NOMO-1 treated with DMSO at 0.1 percent for 48 hours (cell line): ENCODE measurements at regions not wholly inside any gene's neighbourhood (a gene's known extent, or its start where the extent isn't known, plus 50 kb on each side); places are given as distances from the start of the nearest gene placed in this dataset.

ENCODE experiments used
- DNase-seq: peaks from one replicate; lab custom pipeline; 2025; ENCODE audit not compliant: unreplicated experiment; lab: John Stamatoyannopoulos, UW

DNA sequence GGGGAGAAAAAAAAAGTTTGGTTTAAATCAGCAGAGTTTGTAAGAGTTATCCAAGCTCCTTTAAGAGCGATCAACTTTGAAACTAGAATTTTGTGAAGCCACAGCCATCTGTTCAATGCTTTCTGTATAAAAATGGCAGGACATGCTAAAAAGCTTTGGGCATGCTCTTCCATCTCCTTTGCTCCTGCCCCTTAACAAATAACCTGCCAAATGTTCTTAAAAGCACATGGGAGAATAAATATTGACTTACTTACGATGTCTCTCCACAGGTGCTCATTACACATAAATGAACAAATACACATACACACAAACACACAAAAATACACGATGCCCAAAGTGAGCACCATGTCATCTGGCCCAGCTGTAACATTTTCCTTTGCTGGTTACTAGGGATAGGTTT is 211.8 kb upstream of the DPH6 start:
- DNase-seq: no peak

DNA sequence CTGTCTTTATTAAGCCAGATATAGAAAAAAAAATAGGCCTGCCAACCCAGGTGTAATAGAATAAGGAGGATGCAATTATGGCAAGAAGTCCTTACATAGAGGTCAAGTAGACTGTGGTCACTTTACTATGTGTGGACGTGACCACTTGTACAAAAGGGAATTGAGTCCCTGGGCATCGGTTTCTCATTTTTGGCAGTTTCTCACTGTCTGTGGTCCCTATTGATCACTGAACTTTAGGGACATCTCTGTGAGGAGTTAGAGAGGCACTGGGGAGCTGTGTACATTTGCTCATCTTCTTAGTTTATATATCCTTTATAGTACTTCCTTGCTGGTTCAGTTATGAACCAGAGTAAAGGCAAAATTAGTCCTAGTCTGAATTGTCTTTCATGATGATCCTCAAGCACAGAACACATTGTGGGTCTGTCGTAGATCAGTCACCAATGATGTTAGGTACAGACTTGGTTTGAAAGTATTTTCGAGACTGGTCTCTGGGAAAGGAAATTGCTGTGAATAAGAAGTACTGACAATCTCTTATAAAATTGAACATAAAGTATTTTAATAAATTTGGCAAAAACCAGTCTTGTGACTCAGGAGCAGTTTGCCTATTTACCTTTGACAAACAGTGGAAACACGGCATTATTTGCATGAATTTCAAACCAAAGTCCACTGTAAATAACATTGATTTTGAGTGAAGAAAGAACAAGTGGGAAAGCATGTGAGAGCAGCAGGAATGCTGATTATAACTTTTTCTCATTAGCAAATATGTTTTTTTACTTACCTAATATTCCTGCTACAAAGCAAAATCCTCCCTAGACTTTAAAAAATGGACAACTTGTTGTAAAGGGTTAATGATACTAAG is 218.9 kb upstream of the DPH6 start:
- DNase-seq: no peak

DNA sequence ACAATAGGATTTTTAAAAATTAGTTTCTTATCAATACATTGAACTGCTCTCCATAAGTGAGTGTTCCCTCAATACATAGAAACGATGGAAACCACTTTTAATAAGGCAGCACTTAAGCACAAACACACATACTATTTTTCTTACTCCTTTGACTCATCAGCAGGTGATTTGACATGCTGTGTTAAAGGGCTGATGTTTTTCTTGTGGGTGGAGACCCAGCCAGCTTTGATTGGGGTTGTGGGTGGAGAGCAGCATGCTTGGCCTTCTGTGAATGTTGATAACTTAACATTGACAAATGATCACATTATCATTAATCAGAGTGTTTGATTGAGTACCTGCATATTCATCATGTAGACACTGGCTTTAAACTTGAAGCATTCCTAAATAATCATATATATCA is 223.0 kb upstream of the DPH6 start:
- no peak for DNase-seq

- no peak for DNase-seq
Measured at GRCh38 chr15:35769656-35770055, 223.7 kb upstream of the DPH6 start.

GRCh38 chr15:35771746-35772442 is 225.9 kb upstream of the DPH6 start:
- DNase-seq: no peak

DNA sequence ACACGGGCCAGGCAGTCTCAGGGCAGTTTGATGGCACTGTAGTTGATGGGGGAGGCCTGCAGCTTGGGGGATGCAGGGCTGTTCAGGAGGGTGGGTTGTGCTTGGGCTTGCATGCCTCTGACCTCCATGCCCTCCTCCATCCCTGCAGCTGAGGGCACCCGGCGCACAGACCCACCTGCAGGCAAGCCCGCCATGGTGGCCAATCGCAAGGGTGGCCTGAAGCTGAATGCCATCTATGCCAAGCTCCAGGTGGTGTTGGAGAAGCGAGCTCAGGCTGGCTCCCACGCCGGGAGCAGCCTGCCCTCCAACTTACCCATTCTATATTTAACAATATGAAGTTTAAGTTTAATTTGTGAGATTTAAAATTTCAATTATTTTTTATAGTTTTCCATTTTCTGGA is 228.7 kb upstream of the DPH6 start:
- no peak for DNase-seq

DNA sequence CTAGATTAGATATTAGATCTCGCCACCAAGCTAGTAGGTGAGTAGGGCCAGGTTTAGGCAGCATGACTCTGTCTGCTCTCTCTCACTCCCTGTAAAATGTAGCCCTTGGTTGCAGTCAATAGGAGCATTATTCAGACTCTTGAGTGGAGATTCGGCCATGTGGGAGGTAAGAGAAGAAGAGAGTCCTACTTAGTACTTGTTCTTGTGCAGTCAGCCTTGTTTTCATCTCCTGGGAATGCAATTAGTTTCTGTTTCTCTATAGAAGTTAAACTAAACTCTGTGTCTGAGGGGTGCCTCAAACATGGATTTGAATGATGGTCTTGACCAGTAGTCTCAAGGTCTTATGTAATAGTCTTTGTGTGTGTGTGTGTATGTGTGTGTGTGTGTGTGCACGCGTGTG is 229.5 kb upstream of the DPH6 start:
- no peak for DNase-seq

DNA sequence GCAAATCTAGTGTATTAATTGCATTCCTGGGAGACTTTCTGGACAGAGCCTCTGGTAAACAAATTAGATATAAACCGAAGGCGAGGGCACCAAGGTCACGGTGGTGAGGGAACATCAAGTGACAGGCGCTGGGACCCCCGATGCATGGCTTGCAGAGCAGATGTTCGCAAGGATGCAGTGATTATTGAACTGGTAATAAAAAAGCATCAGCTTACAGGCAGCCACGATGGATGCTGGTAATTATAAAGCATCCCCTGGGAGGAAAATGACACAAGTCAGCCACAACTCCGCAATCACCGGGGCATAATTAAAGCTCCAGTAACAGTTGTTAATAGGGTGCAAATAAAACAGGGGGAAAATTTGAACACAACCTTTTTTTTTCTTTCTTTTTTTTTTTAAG is 231.1 kb upstream of the DPH6 start:
- no peak for DNase-seq

- no peak for DNase-seq
Measured at GRCh38 chr15:35783203-35783602, 237.2 kb upstream of the DPH6 start.

GRCh38 chr15:35784745-35785144 is 238.8 kb upstream of the DPH6 start:
- DNase-seq: no peak

- no peak for DNase-seq
Measured at GRCh38 chr15:35810007-35810406, 264.0 kb upstream of the DPH6 start.

- no peak for DNase-seq
Measured at GRCh38 chr15:35813573-35813972, 267.6 kb upstream of the DPH6 start.

DNA sequence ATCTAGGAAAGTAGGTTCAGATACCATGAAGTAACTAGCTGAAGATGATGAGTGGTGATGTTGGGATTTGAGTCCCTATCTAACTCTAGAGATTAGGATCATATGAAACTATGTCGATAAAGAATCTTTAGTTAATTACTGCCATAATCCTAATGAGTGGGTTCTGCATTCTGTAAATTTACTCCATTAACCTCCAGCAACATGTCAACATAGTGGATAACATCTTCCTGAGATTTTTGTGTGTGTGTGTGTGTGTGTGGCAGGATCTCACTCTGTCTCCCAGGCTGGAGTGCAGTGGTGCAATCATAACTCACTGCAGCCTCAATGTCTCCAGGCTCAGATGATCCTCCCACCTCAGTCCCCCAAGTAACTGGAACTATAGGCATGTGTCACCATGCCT is 272.9 kb upstream of the DPH6 start:
- DNase-seq: no peak

- no peak for DNase-seq
Measured at GRCh38 chr15:35822153-35822552, 276.2 kb upstream of the DPH6 start.

- DNase-seq: no peak
Measured at GRCh38 chr15:35827141-35827540, 281.2 kb upstream of the DPH6 start.

- no peak for DNase-seq
Measured at GRCh38 chr15:35827911-35828310, 281.9 kb upstream of the DPH6 start.

- DNase-seq: no peak
Measured at GRCh38 chr15:35833581-35833980, 287.6 kb upstream of the DPH6 start.

DNA sequence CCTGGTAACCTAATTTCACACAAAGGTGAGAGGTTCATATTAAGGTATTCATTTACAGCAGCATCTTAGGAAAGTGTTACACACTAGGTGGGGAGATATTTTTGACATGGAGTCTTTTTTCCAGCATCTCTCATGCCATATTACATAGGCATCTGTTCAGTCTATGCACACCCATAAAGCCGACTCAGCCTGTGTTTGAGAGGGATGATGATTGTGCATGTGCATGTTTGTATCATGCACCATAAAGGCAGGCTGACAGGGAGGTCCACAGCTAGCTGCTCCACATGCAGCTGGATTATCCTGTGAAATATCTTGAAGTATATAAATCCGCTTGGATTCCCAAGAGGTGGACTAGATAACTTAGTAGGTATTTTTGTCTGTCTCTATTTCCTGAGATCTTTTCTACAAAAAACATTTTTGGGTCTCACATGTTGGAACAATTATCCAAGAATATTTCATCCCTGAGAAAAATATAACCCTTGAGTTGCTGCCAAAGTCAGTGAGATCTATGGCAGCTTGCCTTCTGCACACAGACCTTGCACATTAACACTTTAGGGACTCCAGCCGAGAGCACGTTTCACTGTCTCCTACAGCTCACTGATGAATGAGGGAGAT is 288.4 kb upstream of the DPH6 start:
- no peak for DNase-seq

DNA sequence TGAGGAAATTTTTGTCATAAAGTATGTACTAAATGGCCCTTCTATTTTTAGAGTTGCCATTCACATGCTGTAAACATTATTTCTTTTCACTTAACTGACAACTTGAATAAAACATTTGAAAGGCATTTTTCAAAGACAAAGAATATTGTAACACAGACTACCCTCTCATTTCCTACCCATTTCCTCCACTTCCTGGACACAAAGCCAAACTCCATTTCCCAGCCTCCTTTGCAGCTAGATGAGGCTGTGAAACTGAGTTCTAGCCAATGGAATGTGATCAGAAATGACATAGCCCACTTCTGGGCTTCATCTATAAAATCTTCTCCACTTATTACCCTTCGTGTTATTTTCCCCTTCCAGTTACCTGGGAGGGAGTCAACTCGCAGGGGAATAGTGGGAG is 288.9 kb upstream of the DPH6 start:
- no peak for DNase-seq

DNA sequence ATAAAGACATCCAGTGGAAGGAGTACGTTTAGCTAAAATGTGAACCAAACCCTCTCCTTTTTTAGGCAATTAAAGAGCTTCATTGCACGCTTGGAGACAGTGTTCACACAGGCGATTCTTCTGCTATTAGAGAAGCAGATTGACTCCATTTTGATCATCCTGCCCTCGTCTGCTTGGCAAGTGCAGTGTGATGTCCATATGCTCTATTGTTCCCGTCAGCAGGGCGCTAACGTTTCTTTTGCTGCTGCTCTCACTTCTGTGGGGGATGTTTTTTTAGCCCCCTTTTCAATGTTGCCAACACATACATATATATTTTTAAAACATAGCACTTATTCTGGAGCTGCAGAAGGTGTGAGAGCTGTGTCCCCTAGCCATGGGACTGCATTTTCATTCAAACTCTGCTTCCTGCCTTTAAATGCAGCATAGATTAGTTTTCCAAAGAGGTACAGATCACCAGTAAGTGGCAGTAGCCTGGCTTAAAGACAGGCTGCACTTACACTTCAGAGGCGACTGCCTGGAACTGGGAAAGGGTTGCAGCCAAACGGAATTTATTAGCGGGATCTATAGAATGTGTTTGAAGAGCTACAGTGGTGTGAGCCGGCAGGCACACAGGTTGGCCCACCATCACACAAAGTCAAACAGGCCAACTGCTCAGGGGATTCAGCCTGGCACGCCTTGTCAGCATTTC is 292.6 kb upstream of the DPH6 start:
- no peak for DNase-seq

- no peak for DNase-seq
Measured at GRCh38 chr15:35842631-35843030, 296.7 kb upstream of the DPH6 start.

DNA sequence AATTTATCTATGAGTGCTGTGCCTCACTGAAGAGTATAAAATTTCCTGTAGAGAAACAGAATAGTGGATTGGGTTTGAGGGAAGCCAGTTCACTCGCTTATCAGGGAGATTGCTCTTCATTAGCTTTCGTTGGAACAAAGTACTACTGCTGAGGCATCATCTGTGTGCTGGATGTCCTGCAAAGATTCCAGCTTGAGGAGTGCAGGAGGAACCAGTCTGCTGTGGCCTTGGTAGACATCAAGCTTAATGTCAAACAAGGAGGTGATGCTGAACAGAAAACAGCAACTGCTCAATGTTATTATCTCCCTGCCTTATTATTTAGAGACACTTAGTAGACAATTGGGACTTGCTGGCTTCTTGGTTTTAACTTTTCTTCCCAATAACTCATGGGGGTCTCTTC is 297.5 kb upstream of the DPH6 start:
- no peak for DNase-seq
